Stimulated activated CD8-positive, alpha-beta memory T cell treated with anti-CD3 and anti-CD28 coated beads, Interleukin-15, amount 100 ng/mL, for 4 hours (primary cell): ENCODE measurements at regions not wholly inside any gene's neighbourhood (a gene's known extent, or its start where the extent isn't known, plus 50 kb on each side); places are given as distances from the start of the nearest gene placed in this dataset.
"Not testable (repeated sequence)": the region's sequence is repeated elsewhere in the genome, so short reads cannot be mapped to it uniquely, and the experiment has no call there.

ENCODE experiments used
- DNase-seq, 2 donors: peaks; one replicate each; pipeline ENCODE4 v3.0.0-alpha.2; 2020; ENCODE audit warnings: low read depth in 2 of 2

DNA sequence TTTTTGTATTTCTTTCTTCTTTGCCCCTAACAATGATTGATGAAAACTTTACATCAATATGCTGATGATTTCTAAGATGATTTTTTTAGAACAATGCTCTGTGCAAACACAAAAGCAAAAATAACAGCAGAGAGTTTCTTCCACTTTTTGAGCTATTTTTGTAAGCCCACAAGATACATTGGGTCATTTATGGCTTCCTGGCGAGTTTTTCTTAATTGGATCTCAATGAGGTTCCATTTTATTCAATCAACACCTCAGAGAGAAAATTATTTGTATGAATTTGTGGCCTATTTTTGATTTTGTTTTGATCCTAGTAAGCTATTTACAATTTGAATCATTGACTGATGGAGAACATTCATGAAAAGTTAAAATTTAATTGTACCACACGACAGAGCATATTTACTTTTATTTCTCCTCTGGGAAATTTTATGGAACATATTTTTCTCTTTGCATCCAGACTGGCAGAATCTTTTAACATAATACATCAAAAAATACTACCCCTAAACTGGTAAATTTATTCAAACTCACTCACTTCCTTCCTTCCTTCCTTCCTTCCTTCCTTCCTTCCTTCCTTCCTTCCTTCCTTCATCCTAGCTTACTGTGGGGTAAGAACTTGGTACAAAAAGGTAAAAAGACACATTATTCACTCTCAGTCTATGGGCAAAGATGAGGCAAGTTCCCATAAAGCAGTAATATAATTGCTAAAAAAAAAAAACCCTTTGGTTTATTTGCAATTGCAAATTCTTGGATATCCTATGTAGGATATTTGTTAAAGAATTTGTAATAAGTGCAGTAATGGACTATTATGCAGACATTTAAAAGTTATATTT, 710.4 kb downstream of the SLC4A3 start:
- DNase-seq: no peak

- DNase-seq: no peak
Measured at GRCh38 chr2:220341014-220341413, 713.6 kb downstream of the SLC4A3 start.

- DNase-seq: no peak
Measured at GRCh38 chr2:220346919-220347318, 719.5 kb downstream of the SLC4A3 start.

DNA sequence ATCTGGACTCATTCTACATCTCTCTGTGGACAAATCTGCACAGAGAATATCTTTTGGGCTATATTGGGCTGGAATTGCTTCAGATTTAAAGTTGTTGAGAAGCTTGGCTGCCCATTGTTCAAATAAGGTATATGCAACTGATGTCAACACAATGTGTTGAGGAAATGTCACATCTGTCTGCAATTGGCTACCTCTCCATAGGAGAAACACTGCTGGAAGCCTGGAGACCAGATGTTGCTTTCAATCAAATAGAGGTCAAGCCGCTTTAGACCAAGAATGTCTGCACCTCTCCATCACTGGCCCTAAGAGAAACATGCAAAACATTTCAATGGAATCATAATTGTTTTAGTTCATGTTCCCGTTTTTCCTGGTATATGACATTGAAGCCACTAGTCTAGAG, 720.2 kb downstream of the SLC4A3 start:
- no peak for DNase-seq

GRCh38 chr2:220348206-220348605, 720.8 kb downstream of the SLC4A3 start:
- DNase-seq: no peak

- no peak for DNase-seq
Measured at GRCh38 chr2:220353897-220354296, 726.5 kb downstream of the SLC4A3 start.

GRCh38 chr2:220356076-220356475, 728.6 kb downstream of the SLC4A3 start:
- DNase-seq: no peak

- no peak for DNase-seq
Measured at GRCh38 chr2:220365023-220365422, 737.6 kb downstream of the SLC4A3 start.

DNA sequence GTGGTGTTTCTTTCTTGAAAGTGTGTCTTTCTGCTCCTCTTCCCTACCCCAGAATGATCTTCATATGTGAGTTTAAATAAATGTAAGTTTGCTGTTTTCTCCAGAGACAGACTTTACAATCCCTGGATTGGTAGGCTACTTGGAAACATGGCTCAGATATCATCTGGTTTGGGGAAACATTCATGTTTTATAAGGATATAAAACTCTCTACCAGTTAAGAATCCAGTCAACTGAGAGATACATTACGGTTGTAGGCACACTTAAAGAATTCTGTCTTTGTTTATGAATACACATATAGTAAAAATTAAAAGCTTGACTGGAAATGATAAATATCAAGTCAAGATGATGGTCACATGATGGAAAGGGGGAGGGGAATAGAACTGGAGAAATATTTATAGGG, 739.3 kb downstream of the SLC4A3 start:
- no peak for DNase-seq

- DNase-seq: no peak
Measured at GRCh38 chr2:220370764-220371163, 743.3 kb downstream of the SLC4A3 start.

GRCh38 chr2:220371211-220371610, 743.8 kb downstream of the SLC4A3 start:
- no peak for DNase-seq

- no peak for DNase-seq
Measured at GRCh38 chr2:220373878-220374277, 746.4 kb downstream of the SLC4A3 start.

GRCh38 chr2:220374282-220374681, 746.9 kb downstream of the SLC4A3 start:
- DNase-seq: no peak

DNA sequence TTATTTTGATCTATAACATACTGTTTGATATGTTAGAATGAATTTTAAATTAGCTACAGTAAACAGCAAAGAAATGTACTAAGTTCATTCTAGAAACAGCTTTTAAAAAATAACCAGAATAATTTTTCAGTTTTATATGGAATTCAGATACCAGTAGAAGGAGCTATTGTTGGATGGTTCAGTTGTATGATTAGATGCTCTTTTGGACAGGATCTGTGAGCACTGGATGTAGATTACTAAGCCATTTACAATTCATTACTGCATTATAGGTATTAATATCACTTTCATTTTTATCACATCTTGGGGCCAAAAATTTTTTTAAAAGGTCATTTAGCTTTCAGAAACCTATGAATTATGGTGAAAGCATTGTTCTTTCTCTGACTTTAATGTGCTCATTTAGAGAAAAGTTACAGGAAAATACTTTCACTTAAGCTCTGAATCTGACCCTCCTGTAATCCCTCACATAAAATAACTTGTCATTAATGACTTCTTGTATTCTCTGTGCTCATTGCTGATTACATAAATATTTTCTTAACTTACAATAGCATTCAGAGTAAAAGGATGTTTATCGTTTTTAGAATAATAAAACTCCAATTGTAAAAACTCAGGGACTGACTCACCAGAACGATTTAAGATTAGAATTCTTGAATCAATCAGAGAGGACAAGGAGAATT, 750.2 kb downstream of the SLC4A3 start:
- no peak for DNase-seq

DNA sequence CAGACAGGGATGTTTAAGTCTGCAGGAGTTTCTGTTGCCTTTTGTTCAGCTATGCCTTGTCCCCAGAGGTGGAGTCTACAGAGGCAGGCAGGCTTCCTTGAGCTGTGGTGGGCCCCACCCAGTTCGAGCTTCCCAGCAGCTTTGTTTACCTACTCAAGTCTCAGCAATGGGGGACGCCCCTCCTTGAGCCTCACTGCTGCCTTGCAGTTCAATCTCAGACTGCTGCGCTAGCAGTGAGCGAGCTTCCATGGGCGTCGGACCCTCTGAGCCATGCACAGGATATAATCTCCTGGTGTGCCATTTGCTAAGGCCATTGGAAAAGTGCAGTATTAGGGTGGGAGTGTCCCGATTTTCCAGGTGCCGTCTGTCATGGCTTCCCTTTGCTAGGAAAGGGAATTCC, 760.3 kb downstream of the SLC4A3 start:
- DNase-seq: not testable (repeated sequence)

DNA sequence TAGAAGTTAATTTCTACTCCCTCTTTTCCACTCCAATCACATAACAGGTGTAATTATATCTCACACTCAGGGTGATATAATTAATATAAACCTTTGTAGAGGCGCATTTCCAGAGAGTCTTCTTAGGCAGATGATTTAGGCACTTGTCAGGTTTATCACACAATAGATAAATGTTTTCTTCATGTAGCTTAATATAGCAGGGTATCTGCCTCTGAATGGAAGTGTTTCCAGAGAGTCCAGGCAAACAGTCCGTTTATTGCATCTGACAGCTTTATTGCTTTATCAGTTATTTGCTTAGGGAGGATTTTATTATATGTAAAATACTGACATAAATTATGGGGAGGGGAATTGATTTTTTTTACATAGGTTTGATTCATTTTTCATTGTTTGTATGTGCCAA, 766.3 kb downstream of the SLC4A3 start:
- no peak for DNase-seq

DNA sequence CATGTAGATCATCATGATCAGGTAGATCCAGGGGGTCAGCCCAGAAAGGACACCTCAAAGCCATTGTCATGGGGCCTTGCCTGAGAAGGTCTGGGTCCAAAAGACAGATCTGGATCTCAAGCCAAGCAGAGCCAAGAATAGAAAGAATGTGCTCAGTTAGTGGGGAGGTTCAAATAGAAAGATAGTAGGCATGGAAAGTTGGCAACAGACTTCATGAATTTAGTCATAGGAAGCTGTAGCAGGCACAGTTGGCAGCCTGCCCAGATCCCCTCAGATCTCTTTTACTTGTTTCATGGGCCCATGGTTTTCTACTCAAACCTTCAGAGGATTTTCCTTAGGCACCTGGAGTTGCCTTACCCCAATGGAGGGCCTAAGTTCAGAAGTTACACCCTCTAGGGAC, 767.0 kb downstream of the SLC4A3 start:
- DNase-seq: no peak

DNA sequence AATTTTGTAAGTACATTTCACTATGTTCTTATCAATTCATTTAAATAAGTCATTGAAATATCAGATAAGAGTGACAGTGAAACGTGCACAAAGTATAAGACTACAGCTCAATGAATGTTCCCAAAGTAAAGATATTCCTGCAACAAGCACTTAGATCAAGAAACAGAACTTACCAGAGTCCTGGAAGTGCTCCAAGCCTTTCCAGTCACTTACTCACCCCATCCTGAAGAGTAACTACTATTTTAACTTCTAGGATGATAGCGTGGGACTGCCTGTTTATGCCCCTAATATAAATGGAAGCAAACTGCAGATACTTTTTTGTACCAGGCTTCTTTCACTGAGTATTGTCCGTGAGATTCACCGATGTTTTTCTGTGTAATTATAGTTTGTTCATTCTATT, 768.9 kb downstream of the SLC4A3 start:
- DNase-seq: no peak

DNA sequence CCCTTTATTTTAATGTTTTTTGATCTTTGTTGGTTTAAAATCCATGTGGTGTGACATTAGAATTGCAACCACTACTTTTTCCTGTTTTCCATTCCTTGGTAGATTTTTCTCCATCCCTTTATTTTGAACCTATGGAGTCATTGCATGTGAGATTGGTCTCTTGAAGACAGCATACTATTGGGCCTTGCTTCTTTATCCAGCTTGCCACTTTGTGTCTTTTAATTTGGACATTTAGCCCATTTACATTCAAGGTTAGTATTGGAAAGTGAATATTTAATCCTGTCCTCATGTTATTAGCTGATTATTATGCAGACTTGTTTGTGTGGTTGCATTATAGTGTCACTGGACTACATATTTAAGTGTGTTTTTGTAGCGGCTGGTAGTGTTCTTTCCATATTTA, 782.9 kb downstream of the SLC4A3 start:
- DNase-seq: no peak

DNA sequence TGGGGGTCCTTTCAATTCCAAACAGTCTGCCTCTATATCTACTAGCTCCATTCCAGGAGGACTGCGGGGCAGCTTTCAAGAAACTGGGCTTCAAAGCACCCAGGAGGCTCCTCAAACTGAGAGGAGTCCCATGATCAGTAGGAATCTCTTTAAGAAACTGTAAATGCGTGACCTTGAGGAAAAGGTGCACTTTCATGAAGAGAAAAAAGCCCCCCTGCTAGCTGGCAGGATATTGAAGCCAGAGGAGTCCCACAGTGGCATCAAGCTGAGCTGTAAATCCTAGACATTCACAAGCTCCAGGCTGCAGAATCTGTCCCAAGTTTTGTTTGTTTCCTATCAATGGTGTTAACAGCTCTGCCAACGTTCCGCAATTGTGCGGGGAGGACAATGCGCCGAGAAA, 790.1 kb downstream of the SLC4A3 start:
- DNase-seq: no peak

- DNase-seq: no peak
Measured at GRCh38 chr2:220419647-220420046, 792.2 kb downstream of the SLC4A3 start.

DNA sequence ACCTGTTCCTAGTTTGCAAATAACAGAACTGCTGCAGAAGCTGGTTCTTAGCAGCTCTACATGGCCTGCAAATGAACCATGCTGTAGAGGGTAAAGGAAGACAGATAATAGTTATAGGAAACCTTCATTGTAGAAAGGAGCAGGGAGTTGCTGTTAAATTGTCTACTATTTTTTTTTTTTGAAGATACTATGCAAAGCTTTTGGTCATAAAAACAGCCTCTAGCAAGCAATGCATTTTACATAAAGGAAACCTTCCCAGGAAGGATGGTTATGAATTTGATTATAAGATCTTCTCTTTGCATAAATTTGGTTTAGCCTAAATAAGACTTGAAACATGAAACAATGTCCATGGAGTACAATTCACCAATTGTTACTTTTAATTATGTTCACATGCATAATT, 793.4 kb downstream of the SLC4A3 start:
- no peak for DNase-seq

DNA sequence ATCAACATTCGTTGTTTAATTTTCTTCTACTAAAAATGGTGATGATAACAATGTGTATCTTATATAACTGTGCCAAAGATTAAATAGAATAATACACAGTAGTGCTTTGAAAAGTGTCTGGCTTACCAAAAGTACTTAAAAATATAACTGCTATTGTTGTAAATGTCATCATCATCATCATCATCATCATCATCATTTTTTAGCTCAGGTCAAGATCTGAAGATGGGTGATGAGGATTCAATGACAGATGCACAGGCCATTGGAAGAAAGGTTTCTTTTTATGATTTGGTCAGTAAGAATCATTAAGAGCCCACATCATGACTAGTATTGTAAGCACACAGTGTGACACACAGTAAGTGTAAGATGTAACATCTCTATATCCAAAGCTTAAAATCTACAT, 795.2 kb downstream of the SLC4A3 start:
- no peak for DNase-seq
